DMS79 (cell line): ENCODE measurements at regions not wholly inside any gene's neighbourhood (a gene's known extent, or its start where the extent isn't known, plus 50 kb on each side); places are given as distances from the start of the nearest gene placed in this dataset.

Experiments used
- DNase-seq: peaks from one replicate; lab custom pipeline; 2025; lab: John Stamatoyannopoulos, UW

- DNase-seq: no peak
Observed at GRCh38 chr16:62225675-62226074, 189.4 kb upstream of the CDH8 start.

DNA sequence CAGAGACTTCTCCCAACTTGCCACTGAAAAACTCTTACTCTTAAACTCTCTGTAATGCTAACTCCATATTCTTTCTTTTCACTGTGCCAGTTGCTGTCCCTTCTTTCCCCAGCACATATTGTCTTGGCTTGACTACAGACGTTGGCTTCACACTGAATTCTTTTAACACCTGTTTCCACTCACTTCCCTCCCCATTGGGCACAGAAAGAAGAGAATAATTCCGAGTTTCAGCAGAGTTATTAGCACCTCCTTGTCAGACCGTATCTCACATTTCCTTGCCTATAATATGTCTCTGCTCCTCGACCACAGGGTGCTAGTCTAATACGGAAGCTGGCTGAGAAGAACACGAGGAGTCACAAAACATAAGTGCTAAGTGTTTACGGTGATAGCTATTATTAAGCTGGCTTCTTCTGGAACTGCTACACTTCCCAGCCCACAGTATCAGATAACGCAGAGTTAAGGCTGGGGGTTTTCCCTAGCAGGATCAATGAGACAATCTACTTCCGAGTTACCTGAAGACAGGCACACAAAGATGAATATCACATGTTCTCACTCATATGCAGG, 188.5 kb upstream of the CDH8 start:
- DNase-seq: no peak

GRCh38 chr16:62216837-62217236, 180.6 kb upstream of the CDH8 start:
- no peak for DNase-seq

DNA sequence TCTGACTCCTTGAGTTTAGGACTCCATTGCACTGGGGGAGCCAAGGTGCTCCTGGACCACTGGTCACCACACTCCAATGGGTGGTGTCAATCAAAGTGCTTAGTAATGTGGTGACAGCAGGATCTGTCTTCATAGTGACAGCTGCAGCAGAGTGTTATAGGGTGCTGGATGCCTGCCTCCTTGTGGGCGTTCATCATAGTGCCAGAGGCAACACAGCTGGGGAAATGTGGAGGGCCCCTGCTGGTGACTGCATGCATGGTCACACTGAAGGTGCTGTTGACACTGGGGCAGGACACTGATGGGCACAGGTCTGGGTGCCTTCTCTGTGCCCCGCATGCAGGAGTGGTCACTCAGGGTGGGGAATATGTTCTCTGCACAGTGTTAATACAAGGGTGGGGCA, 177.5 kb upstream of the CDH8 start:
- DNase-seq: no peak

DNA sequence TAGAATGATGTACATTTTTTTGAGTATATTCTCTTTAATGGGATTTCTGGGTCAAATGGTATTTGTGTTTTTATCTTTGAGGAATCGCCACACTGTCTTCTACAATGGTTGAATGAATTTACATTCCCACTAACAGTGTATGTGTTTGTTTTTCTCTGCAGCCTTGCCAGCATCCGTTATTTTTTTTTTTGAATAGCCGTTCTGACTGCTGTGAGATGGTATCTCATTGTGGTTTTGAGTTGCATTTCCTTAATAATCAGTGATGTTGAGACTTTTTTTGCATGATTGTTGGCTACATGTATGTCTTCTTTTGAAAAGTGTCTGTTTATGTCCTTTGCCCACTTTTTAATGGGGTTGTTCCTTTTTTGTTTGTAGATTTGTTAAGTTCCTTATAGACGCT, 172.7 kb upstream of the CDH8 start:
- no peak for DNase-seq

GRCh38 chr16:62205459-62205858, 169.2 kb upstream of the CDH8 start:
- no peak for DNase-seq

- DNase-seq: no peak
Observed at GRCh38 chr16:62201911-62202310, 165.7 kb upstream of the CDH8 start.

- DNase-seq: no peak
Observed at GRCh38 chr16:62194828-62195227, 158.6 kb upstream of the CDH8 start.

DNA sequence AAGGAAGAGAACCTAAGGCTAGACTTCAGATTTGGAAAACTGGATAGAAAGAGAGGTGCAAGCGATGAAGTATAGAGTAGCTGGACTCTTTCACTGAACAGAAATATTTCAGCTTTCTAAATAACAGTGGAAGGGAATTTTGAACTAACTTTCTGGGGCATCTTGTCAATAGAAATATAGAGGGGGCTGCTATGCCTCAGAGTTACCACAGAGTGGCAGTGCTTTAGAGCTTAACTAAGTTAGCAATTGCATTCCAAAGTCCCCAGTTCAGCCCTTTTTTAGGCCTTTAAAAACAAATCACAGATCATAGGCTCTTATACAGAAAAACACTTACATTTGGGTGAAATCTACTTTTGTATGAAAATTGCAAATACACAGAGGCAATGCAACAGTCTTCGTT, 154.2 kb upstream of the CDH8 start:
- no peak for DNase-seq

DNA sequence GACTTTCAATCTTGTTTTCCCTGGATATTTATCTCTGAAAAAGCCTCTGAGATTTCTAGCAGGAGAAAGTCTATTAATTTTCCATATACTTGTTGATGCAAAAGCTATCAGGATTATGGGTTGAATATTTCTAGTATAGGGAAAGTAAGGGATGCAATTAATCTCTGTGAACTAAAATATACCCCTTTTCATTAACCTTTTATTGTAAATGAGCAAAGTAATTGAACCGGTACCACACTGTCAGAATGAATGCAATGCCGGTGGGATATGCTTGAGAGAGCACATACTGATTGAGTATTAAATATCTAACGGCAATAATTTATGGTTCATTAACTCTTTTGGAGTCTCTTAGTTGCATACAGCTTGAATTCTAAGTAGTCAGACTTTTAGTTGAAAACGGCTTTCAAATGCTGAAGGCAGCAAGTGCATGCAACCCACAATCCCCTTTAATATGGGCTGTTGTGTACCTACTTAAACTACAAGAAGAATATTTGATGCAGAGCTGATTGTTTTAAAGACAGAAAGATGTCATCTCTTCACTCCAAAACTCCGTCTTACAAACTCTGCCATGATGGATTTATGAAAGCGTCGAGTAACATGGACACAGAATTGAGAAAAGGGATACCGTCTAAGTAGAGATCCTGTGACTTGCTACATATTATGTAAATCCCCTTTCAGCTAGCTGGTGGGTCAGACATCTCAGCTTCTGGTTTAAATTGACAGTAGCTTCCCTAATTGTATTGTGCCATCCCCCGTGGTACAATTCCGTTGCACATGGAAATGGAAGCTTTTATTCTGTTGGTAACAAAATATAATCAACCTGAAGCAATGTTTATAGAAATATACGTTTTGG, 141.3 kb upstream of the CDH8 start:
- DNase-seq: no peak

- DNase-seq: no peak
Observed at GRCh38 chr16:62170642-62171041, 134.4 kb upstream of the CDH8 start.

- DNase-seq: no peak
Observed at GRCh38 chr16:62167551-62167950, 131.3 kb upstream of the CDH8 start.

- no peak for DNase-seq
Observed at GRCh38 chr16:62157544-62157943, 121.3 kb upstream of the CDH8 start.

DNA sequence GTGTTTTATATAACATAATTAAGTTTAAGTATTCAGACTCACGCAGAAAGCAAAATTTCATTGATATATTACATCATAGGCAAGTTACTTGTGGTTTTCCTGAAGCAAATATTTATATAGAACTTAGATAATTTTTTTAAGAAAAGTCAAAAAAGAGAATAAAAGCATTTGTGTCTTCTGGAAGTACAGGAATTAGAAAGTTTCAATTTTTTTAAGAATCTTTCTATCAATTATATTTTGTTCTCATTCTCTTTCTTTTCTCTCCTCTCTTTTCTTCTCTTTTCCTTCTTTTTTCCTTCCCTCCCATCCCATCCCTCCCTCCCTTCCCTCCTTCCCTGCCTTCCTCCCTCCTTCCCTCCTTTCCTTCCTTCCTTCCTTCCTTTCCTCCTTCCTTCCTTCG, 120.7 kb upstream of the CDH8 start:
- DNase-seq: no peak

DNA sequence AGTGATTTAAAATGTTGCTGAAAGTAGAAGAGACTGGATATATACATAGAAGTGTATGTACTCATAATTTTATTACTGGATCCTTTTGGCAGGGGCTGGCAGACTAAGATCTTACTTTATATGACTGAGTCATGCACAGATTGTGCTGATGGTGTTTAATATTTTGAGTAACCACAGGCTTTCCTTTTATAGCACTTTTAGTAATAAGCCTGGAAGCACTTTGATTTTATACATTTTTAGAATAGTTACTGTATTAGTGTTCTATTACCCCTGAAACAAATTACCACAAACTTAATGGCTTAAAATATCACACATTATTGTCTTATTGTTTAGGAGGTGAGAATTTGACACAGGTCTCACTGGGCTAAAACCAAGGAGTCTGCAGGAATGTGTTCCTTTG, 113.4 kb upstream of the CDH8 start:
- no peak for DNase-seq

DNA sequence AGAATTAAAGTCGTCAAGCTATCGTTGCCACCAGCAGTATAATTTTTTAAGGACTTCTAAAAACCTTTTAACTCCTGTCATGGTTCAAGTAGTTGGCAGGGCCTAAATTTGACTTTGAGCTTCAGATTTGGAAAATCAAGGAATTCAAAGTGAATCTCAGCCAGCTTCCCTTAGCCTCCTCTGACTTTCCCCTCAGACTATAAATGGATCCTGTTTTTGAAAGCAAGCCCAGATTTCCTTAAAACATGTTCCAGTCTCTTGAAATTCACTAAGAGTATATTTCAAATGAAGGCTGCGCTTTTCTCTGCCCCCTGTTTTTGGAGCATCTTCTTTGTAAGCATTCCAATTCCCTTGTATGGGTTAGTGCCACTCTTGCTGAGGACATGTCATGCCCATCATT, 101.8 kb upstream of the CDH8 start:
- DNase-seq: no peak

- no peak for DNase-seq
Observed at GRCh38 chr16:62135911-62136310, 99.7 kb upstream of the CDH8 start.

DNA sequence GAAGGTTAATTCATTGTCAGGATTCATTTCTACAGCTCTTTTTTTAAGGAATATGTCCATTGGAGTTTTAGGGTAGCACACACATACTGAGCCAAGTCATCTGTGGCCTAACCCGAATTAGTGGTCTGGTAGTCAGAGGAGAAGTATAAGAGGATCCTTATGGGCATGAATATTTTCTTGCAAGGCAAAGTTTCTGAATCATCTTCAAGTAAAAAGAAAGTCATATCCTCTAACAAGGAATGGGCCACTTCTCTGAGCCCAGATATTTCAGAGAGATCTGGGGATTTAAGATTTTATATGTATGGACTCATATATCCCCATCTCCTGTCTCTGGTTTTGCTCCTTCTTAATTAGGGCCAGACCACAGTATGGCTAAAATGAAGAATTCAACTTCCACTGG, 99.2 kb upstream of the CDH8 start:
- no peak for DNase-seq

DNA sequence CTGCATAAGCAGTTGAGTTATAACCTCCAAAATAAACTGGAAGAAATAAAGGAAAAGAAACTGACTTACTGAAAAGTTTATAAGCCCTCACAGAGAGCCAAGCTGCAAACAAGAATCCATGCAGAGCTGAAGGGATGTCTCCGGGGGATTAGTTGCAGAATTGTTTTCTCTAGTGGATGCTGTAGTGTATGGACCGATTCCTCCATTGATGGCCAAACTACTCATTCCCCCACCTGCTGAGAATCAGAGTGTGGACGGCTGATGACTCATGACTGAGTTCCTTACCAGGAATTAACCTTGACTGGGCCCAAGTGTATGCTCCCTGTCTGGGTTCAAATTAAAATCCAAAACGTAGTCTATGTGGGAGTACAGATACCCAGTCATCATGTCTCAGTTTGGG, 93.9 kb upstream of the CDH8 start:
- no peak for DNase-seq

DNA sequence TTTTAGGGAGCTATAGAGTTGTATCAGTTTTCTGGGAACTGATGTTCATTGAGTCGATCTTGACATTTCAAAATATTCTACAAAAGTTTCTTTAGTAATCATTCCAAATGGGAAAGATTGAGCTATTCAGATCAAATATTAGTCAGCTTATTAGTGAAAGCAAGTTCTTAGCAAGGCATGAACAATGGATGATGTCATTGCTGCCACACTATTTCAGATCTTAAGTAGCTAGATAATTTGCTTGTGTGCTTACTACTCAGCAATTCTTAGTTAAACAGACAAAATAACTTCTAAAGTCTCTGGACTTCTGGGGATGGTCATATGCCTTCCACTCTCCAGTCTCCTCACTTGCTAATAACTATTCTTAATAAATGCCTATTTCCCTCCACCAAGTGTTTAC, 69.0 kb upstream of the CDH8 start:
- DNase-seq: no peak

GRCh38 chr16:62102588-62102987, 66.3 kb upstream of the CDH8 start:
- no peak for DNase-seq

DNA sequence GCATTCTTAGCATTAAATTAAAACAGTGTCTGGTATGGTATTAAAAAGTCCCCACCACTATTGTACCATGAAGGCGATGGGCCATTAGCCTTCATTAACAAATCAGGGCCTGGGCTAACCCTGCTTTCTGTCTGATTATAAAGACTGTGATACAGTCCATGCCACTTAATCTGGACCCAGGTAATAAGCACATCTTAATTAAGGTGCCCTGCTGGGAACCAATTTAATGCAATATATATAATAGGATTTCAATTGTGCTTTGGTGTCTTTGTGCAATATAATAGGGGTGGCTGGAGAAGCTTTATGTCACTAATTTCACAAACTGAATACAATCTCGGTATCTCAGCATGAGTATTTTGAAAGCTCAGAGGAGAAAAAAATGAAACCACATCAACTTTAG, 64.4 kb upstream of the CDH8 start:
- DNase-seq: no peak

DNA sequence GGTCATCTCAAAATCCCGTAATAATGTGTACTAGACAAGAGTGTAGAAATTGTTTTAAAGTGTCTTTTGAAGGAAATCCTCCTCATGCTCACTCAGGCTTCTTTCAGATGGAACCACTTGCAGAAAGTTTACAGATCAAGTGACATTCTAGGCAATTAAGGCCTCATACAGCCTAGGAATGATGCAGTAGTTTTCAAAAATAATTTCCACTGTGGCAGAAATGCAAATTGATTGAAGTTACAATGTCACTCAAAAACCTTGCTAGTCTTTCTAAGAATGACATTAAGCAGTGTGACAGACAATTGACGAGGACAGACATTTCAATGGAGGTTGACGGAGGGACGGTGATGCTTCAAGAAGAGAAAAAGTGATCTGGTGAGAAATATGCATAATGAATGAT, 53.5 kb upstream of the CDH8 start:
- no peak for DNase-seq
